ENCODE measurements at regions not wholly inside any gene's neighbourhood (a gene's known extent, or its start where the extent isn't known, plus 50 kb on each side); places are given as distances from the start of the nearest gene placed in this dataset.

- BruUV-seq (replicated peaks): no TSS peak
- Histone ChIP-seq H3K27ac (ENCODE audit: insufficient read depth, low read length) (no peak overlapping the region), H2AK5ac (ENCODE audit: low read depth, low read length) (no peak overlapping the region), H3K4me2 (ENCODE audit: low read depth, low read length) (no peak overlapping the region), H2BK5ac (ENCODE audit: low read depth, low read length, poor library complexity, severe bottlenecking) (no peak overlapping the region), H2AFZ (replicated peaks; ENCODE audit: low read length, poor library complexity) (no peak overlapping the region), H3K36me3 (ENCODE audit: control insufficient read depth, insufficient read depth, low read length) (no peaks in the 10 kb centered on the region), H4K91ac (ENCODE audit: insufficient read depth, low read depth, low read length) (no peak overlapping the region), H2AK9ac (replicated peaks; ENCODE audit: low read depth, low read length, poor library complexity) (no peak overlapping the region), H3K9me1 (ENCODE audit: insufficient read depth, low read length) (no peaks in the 10 kb centered on the region), H3K4me3 (ENCODE audit: insufficient read depth, low read depth, low read length) (no peak overlapping the region), H2BK120ac (ENCODE audit: low read depth, low read length) (no peak overlapping the region), H3K4me1 (ENCODE audit: control insufficient read depth, insufficient read depth, low read length) (no peaks in the 10 kb centered on the region), H4K8ac (ENCODE audit: low read depth in 2 of 2, low read length in 2 of 2) (no peak overlapping the region), H2BK20ac (ENCODE audit: low read depth, low read length) (no peak overlapping the region), H3K18ac (ENCODE audit: low read depth, low read length) (no peak overlapping the region), H3K9ac (ENCODE audit: low read depth, low read length) (no peak overlapping the region), H2BK15ac (ENCODE audit: low read depth, low read length) (no peak overlapping the region), H3K23ac (ENCODE audit: low read depth, low read length) (no peak overlapping the region), H4K5ac (ENCODE audit: low read depth, low read length) (no peak overlapping the region), H3K56ac (ENCODE audit: extremely low read depth, insufficient read depth, low read length) (no peak overlapping the region), H3K14ac (replicated peaks; ENCODE audit: low read depth, low read length) (no peak overlapping the region), H3K4ac (ENCODE audit: low read depth, low read length) (no peak overlapping the region), H4K20me1 (ENCODE audit: insufficient read depth, low read length) (no peaks in the 10 kb centered on the region), H3K79me1 (ENCODE audit: low read depth in 1 of 2, low read length in 2 of 2) (no peaks in the 10 kb centered on the region), H3K27me3 (ENCODE audit: control insufficient read depth, insufficient read depth, low read length) (no peaks in the 10 kb centered on the region), H3K9me3 (ENCODE audit: control insufficient read depth, insufficient read depth, low read length) (peaks cover 14% of the 10 kb centered on the region)
- CTCF ChIA-PET: no interaction called here
- no peak for ATAC-seq (ENCODE audit: low read depth)
- intact Hi-C loops (cut with micrococcal nuclease) (no loop called here), in situ Hi-C loops (cut with MboI; ENCODE audit: low sequenced_read_pairs) (no loop called here), dilution Hi-C loops (cut with HindIII; ENCODE audit: low sequenced_read_pairs, unreplicated experiment) (no loop called here)
- POLR2A ChIA-PET (ENCODE audit: unreplicated experiment): no interaction called here
- no peak for DNase-seq
- WGBS, 2 experiments (ENCODE audit: extremely low coverage in 2 of 2, insufficient read length in 1 of 2): 40% methylated on average over 1 of the region's 5 CpGs; no CpG with 5 or more reads in 1 of the 2 experiments
- TF ChIP-seq MAFK (IDR thresholded peaks at IDR 0.05; ENCODE audit: low read depth, low read length) (no peak), BHLHE40 (IDR thresholded peaks at IDR 0.05; ENCODE audit: low read depth, low read length) (no peak), MAZ (IDR thresholded peaks at IDR 0.05; ENCODE audit: borderline replicate concordance, low read depth, low read length) (no peak), SMC3 (IDR thresholded peaks at IDR 0.05; ENCODE audit: low read depth, low read length) (no peak), USF2 (IDR thresholded peaks at IDR 0.05; ENCODE audit: low read depth, low read length) (no peak)
- TF ChIP-seq, protein P1, sequence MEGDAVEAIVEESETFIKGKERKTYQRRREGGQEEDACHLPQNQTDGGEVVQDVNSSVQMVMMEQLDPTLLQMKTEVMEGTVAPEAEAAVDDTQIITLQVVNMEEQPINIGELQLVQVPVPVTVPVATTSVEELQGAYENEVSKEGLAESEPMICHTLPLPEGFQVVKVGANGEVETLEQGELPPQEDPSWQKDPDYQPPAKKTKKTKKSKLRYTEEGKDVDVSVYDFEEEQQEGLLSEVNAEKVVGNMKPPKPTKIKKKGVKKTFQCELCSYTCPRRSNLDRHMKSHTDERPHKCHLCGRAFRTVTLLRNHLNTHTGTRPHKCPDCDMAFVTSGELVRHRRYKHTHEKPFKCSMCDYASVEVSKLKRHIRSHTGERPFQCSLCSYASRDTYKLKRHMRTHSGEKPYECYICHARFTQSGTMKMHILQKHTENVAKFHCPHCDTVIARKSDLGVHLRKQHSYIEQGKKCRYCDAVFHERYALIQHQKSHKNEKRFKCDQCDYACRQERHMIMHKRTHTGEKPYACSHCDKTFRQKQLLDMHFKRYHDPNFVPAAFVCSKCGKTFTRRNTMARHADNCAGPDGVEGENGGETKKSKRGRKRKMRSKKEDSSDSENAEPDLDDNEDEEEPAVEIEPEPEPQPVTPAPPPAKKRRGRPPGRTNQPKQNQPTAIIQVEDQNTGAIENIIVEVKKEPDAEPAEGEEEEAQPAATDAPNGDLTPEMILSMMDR (conservative IDR thresholded peaks at IDR 0.05; ENCODE audit: low read depth, low read length): no peak
- TF ChIP-seq, protein P2, sequence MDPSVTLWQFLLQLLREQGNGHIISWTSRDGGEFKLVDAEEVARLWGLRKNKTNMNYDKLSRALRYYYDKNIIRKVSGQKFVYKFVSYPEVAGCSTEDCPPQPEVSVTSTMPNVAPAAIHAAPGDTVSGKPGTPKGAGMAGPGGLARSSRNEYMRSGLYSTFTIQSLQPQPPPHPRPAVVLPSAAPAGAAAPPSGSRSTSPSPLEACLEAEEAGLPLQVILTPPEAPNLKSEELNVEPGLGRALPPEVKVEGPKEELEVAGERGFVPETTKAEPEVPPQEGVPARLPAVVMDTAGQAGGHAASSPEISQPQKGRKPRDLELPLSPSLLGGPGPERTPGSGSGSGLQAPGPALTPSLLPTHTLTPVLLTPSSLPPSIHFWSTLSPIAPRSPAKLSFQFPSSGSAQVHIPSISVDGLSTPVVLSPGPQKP (IDR thresholded peaks at IDR 0.05; ENCODE audit: borderline replicate concordance, low read depth, low read length): no peak
Observed at GRCh38 chr6:19613678-19614077, 223.5 kb upstream of the ID4 start.

All from IMR-90 (cell line).